GM12891 (cell line): ENCODE measurements at regions not wholly inside any gene's neighbourhood (a gene's known extent, or its start where the extent isn't known, plus 50 kb on each side); places are given as distances from the start of the nearest gene placed in this dataset.

Experiments
- POLR2A ChIP-seq: IDR thresholded peaks from 2 replicates; pipeline ENCODE4 v1.6.1; 2011; ENCODE audit warnings: low read depth, low read length, control low read depth
- POLR2AphosphoS5 ChIP-seq: IDR thresholded peaks from 2 replicates; pipeline ENCODE4 v1.6.1; 2011; ENCODE audit warnings: low read depth, low read length, control low read depth
- TAF1 ChIP-seq: IDR thresholded peaks from 2 replicates; pipeline ENCODE4 v1.6.1; 2011; ENCODE audit warnings: low read depth, low read length, control low read depth

- no peak for TF ChIP-seq POLR2AphosphoS5
- no peak for TF ChIP-seq TAF1
- TF ChIP-seq POLR2A, result no peak
Observed at GRCh38 chr3:153314038-153314437, 152.0 kb downstream of the RAP2B start.
